Lung microvascular endothelial cell (primary cell): ENCODE measurements at regions not wholly inside any gene's neighbourhood (a gene's known extent, or its start where the extent isn't known, plus 50 kb on each side); places are given as distances from the start of the nearest gene placed in this dataset.
"Not testable (repeated sequence)": the region's sequence is repeated elsewhere in the genome, so short reads cannot be mapped to it uniquely, and the experiment has no call there.

ENCODE experiments used
- DNase-seq, 2 donors: peaks; one replicate each; pipeline versions ENCODE4 v3.0.0 to v3.0.0-alpha.2; 2010; ENCODE audit warnings: low read depth in 2 of 2

DNA sequence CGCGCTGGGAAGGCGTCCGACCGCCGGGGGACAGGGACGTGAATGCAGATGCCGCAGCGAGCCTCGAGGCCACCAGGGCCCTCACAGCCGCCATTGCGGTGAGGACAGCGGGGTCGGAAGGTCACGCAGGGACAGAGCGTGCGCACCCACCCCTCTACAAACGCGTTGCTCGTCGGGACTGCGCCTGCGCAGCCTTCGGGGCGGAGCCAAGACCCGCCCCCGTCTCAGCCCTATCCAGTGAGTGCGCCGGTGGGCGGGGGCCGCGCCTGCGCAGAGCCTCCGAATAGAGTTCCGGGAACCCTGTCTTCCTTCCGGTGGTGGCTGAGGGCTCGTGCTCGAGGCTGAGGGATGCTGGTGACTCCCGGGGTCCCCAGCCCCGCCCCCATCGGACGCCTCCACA is 5393.1 kb upstream of the TPTE start:
- peak; percentile 80 to 93 for DNase-seq

DNA sequence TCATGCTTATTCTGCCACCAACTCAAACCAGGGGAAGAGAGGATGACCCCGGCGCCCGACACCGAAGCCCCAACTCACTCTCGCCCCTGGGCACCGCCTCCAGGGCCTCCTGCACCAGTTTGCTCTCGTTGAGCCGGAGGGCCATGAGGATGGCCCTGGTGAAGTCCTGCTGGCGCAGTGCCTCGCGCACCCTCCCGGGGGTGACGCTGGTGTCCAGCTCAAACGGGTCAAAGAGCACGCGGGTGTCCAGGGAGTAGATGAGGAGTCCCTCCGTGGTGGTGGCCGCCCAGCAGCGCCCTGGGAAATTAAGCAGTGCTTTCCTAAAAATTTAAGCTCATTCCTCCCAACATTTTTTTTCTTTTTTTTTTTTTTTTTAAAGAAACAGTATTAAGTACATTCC is 5387.6 kb upstream of the TPTE start:
- DNase-seq: not testable (repeated sequence)

DNA sequence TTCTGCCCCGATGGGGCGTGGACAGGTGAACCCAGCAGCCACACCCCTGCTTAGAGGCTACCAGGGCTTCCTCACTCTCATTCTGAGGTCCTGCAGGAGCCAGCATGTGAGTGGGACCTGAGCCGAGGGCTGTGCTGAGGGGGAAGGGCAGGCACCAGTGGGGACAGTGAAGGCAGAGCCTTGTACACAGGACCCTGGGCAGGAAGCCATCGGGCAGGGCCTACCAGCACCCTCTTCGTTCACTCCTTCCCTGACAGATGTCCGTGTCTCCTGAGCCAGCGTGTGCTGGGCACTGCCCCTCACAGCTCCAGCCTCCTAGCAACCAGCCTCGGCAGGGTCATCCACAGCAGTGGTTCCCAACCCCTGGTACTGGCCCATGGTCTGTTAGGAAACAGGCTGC is 5385.0 kb upstream of the TPTE start:
- not testable (repeated sequence) for DNase-seq

DNA sequence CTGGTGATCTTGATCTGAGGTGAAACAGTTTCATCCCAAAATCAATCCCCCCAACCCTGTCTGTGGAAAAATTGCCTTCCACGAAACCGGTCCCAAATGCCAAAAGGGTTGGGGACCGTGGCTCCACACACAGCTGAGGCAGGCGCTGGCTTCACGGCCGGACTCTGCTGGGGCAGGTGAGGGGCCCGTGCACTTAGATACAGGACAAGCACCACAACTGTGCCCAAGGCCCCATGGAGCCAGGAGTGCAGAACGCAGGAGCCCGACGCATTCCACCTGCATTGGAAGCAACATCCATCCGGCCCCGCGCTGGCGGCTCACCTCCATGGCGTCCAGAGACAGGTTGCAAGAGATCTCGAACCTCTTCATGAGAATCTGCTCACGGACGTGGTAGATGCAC is 5384.4 kb upstream of the TPTE start:
- DNase-seq: not testable (repeated sequence)

DNA sequence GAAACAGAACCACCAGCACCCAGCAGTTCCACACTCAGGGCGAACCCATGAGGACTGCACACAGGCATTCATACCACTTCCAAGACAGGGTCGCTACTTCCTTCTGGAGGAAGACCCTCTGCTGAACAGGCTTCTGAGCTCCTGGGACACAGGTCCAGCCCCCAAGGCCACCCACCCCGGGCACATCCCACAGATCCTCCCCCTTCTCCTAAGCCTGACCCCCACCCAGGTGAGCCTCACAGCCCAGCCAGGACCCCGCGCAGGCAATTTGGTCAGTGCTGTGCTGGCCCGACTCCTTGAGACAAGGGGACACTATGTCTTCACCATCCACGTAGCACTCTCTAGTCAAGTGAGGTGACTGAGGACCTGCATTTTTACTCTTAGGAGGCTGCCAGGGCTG is 5382.7 kb upstream of the TPTE start:
- DNase-seq: not testable (repeated sequence)

DNA sequence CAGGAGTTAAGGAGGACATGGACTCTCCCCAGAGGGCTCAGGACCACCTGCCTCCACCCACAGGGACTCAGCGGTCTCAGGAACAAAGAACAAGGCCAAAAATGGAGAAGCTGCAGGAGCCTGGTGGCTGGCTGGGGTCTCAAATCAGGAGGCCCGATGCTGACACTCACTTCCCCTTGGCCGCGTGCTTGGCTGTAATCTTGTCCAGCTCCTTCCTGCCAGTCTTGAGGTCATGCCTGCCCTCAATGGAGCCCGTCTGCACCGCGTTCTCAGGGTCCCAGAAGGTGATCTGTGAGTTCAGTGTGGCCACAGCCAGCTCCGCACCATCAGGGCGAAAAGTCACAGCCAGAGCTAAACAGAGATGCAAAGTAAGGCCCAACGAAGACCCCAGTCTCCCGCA is 5381.9 kb upstream of the TPTE start:
- not testable (repeated sequence) for DNase-seq

DNA sequence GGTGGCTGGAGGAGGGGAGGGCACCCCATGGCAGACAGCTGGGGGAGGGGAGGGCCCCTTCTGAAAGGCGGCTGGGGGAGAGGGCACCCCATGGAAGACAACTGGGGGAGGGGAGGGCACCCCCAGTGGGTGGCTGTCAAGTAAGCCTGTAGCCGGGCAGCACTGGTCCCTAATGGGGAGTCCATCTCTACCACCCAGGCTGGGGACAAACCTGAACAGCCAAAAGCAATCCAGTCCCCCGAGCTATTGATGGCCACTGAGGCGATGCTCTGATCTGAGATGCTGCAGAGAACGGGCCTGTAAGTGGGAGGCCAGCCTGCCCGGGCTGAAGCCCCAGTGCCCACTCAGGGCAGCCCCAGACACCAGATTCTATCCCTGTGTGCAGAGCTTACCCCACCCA is 5378.4 kb upstream of the TPTE start:
- not testable (repeated sequence) for DNase-seq

DNA sequence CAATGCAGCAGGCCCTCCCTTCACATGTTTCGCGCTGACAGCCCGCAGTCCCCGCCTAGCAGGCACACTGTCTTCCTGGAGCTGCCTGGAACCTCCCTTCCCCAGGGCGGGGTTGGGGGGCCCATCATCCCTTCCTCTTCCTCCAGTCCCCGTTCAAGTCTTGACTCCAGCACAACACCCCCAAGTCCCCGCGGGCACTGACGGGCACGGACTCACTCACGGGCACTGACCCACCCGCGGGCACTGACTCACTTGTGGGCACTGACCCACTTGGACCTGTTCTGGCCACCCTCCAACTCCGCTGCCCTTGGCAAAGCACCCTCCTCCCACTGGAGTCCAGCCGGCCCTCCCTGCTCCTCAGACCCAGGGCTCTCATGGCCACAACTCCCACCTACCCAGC is 5376.7 kb upstream of the TPTE start:
- DNase-seq: not testable (repeated sequence)

DNA sequence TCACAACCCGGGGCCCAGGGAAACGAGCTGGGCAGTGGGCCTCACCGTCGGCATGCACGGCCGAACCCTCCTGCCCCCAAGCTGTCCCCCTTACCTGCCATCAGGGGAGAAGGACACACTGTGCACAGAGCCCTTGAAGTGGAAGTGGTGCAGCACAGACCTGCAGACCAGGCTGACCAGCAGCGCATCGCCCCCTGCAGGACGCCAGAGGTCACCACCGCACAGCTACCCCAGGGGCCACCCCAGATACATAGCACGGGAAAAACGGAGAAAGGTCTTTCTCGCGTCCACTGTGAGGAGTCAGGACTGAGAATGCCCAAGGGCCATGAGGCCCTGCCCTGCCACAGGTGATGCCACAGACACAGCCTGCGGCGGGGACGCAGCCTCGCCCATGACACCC is 5373.7 kb upstream of the TPTE start:
- DNase-seq: not testable (repeated sequence)

DNA sequence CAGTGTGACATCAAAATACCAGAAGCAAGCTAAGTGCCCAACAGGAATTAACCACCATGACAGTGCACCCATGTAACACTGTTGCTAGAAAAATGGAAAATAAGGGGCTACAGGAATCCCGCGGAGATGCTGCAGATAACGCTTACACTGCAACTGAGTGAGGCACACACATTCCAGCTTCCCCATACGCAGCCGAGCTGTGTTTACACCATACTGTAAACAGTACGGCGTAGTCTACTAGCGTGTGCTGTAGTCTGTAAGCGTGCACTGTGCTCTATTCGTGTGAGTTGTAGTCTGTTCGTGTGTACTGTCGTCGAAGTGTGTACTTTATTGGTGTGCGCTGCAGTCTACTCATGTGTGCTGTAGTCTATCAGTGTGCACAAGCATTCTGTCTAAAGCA is 5372.2 kb upstream of the TPTE start:
- DNase-seq: not testable (repeated sequence)

DNA sequence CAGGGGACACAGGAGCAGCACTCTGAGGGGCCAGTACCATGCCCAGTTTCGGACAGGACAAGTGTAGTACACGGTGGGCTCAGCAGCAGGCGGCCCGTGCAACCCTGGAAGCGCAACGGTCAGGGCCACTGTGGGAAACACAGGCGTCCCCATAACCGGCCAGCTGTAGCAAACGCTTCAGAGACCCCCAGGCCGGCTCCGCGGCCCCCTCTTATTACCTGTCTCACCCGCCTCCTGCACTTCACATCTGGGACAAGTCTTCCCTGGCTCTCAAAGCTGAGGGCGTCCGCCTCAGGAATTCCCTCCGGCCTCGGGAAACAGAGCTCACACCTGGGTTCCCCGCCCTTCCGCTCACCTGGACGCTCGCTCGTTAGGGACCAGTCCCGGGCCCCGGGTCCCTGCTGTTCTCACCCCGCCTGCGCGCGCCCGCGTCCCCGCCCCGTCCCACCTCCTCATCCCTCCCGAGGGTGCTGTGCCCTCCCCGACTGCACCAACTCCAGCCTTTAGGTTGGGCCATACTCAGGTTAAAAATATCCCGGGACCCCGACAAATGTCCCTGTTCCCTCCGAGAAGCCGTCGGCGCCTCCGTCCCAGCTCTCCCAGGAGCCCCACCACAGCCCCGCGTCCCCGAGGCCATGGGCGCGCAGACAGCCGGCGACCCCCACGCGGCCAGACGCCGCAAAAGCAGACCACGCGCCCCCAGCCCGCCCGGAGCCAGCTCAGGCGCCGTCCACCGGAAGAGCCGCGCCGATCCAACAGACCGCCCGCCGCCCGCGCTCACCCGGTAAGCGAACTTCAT is 5367.3 kb upstream of the TPTE start:
- not testable (repeated sequence) for DNase-seq

DNA sequence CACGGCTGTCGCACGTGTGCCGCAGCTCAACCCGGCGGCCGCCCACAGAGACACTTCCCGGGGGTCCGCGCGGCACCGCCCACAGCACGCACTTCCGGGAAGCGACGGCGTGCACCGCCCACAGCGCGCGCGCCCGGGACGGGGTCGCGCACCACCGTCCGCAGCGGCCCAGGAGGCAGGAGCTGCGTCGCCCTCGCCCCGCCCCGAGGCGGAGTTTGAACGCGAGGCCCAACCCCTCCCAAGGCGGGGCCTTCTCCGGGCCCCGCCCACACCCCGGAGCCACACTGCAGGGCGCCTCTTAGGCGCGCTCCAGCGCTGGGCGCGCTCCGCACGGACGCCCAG is 5366.8 kb upstream of the TPTE start:
- DNase-seq: peak; percentile 79 to 89

DNA sequence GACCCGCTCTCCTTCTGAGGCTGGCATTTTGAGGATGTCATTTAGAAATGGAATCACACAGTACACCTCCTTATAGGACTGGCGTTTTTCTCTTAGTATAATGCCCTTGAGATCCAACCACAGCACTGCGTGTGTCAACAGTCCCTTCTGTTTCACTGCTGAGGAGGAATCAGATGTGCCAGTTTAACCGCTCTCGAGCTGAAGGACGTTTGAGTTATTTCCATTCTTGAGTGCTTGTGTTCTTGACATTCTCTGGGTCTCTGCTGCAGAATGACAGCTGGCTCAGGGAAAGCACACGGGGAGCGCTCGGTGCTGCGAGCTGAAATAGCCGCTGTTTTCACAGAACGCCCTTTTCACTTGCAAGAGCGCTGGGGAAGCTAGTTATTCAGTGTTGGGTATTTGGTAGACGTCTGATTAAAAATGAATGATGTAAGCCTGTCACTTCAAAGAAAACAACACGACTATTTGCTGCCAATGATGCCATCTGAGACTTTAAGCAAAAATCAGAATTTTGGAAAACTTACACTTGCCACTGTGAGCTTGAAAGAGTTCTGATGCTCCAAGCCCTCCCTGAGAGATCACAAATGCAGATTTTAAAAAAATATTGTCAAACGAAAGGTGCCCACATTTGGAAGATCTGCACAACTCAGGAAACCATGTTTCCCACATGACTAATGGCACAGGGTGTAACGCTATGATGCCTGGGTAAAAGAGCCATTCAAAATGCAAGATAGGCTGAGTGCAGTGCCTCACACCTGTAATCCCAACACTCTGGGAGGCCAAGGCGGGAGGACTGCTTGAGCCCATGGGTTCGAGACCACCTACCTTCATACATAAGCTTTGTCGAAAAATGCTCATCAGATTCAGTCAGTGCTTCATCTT is 5358.4 kb upstream of the TPTE start:
- not testable (repeated sequence) for DNase-seq

DNA sequence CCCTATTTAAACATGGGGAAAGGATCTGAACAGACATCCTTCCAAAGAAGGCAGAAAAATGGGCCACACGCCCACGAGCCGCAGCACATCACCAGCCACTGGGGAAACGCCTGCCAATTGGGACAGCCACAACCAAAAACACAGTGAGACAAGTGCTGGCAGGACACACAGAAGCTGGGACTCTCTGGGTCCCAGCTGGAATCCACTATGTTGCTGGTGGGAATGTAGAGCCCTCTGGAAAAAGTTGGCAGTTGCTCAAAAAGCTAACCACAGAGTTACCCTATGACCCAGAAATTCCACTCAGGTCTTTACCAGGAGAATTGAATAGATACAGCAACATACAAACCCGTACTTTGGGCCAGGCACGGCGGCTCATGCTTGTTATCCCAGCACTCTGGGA is 5355.6 kb upstream of the TPTE start:
- DNase-seq: not testable (repeated sequence)
